ENCODE measurements at regions not wholly inside any gene's neighbourhood (a gene's known extent, or its start where the extent isn't known, plus 50 kb on each side); places are given as distances from the start of the nearest gene placed in this dataset.
"Not testable (repeated sequence)": the region's sequence is repeated elsewhere in the genome, so short reads cannot be mapped to it uniquely, and the experiment has no call there.

DNA sequence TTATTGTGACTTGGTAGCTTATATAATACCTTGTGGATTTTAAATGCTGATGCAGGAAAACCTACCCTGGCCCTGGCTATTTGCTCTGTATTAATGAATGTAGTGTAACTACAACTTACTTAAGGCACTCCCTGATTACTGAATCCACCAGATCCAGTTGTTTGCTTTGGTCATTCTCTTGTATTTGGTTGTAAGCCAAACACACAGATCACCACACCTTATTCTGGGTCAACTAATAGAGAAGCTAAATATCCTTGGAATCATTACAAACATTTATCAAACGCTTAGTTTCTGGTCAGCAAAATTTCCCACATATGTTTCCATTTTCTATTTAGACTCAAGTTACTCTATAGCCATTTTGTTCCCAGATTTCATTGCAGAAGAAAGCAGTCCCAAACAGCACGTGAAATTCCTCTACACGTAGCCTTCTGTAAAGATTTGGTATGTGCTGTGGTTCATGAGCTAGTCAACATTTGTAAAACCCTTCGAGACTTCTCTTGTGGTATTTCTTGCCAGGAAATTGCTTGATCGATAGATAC, 322.6 kb downstream of the MEX3B start:
- no peak for DNase-seq (ENCODE audit: low read depth)

DNA sequence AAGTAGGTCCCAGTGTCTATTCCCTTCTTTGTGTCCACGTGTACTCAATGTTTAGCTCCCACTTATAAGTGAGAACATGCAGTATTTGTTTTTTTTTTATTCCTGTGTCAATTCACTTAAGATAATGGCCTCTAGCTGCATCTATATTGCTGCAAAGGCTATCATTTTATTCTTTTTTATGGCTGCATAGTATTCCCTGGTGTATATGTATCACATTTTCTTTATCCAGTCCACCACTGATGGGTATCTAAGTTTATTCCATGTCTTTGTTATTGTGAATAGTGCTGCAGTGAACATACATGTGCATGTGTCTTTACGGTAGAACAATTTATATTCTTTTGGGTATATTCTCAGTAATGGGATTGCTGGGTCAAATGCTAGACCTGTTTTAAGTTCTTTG, 329.4 kb downstream of the MEX3B start:
- not testable (repeated sequence) for DNase-seq (ENCODE audit: low read depth)

DNA sequence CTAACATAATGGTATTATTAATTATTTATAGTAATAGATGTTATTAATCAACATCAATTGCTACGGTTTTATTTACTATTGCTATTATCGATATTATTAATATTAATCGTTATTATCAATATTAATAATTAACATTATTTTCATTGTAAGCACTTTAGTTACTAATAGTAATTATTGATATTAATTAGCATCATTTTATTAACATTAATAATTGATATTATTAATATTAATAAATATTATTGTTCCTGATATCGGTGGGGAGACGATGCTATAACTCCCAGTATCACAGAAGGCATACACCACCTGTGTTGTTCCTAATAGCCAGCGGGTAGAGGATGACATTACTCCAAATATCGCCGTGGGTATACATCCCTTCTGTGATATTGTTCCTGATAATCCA, 335.5 kb downstream of the MEX3B start:
- DNase-seq (ENCODE audit: low read depth): no peak

DNA sequence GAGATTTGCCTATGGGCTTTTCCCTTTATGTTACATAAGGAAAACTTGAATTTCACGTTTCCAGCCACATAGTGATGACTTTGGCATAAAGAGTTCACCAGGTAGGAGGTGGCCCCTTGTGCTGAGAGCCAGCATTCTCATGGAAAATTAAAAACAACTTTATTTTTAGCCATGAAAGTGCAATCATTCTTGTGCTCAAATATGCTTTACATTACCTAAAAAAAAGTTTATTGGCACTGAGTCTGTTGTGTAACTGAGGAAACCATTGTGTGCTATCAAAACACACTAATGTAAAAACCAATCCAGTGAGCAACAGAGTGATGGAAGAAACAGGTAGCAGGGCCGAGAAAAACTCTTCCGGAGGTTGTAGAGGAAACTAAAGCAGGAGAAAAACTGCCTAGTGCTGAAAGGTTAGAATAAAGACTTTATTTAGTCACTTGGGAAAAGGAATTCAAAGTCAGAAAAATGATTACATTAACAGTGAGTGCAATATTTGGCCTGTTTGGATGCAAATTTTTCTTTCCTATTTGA, 332.9 kb upstream of the TMC3 start:
- DNase-seq (ENCODE audit: low read depth): not testable (repeated sequence)

DNA sequence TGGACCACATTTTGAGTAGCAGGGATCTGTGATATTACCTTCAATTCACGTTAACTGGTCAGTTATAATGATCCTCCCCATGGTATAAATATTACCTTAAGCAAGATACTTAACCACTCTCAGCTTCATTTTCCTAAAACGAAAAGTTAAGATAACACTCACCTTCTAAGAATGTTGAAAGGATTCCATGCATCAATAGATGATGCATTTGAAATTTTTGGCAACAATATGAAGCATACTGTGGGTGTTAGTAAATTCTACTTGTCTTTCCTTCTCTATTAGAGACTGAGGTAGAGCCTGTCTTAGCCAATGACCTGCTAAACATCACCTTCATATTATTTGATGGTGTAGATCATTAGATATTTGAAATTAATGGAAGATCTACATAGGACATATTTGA, 331.7 kb upstream of the TMC3 start:
- DNase-seq (ENCODE audit: low read depth): not testable (repeated sequence)

DNA sequence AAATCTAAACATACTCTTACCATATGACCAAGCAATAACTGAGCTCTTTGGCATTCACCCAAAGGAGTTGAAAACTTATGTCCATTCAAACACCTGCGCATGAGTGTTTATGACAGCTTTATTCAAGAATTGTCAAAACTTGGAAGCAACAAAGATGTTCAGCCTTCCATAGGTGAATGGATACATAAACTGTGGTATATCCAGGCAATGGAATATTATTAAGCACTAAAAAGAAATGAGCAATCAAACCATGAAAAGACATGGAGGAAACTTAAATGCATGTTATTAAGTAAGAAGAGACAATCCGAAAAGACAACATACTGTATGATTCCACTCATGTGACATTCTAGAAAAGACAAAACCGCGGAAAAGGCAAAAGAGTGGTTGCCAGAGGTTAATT, 312.0 kb upstream of the TMC3 start:
- DNase-seq (ENCODE audit: low read depth): no peak

DNA sequence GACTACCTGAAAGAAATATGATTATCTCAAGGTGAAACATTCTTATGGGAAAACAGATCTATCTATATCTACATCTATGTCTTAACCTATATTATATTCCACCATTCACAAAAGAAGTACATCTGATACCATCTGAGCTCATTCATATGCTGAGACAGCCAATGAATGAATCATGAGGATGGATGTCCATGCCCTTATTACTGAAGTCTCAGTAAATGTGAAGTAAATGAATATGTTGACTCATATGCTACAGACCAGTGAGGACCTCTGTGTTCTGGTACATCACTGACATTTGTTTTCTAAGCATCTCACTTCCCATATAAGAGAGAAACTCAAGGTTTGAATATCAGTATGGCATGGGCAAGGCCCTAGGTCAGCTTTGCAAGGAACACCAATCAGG, 311.2 kb upstream of the TMC3 start:
- no peak for DNase-seq (ENCODE audit: low read depth)

DNA sequence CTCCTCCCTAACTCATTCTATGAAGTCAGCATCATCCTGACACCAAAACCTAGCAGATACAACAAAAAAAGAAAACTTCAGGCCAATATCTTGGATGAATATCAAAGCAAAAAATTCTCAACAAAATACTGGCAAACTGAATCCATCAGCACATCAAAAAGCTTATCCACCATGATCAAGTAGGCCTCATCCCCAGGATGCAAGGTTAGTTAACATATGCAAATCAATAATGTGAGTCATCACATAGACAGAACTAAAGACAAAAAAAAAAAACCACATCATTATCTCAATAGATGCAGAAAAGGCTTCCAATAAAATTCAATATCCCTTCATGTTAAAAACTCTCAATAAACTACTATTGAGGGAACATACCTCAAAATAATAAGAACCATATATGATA, 306.8 kb upstream of the TMC3 start:
- no peak for DNase-seq (ENCODE audit: low read depth)

DNA sequence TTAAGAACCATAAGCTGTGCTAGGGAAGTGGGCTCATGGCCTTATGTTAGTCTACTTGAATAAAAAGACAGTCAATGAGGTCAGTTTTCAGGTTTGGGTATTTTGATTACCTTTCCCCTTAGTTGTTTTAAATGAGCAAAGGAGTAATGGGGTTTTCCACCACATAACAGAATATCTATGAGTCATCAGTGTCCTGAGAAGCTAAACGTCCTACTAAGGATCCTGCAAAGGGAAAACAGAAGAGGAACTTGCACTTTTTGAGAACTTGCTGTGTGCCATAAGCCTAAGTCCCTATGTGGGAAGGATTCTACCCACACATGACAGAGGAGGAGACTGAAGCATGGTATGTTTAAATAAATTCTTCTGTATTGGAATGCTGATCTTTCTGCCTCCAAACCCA, 292.8 kb upstream of the TMC3 start:
- DNase-seq (ENCODE audit: low read depth): no peak

DNA sequence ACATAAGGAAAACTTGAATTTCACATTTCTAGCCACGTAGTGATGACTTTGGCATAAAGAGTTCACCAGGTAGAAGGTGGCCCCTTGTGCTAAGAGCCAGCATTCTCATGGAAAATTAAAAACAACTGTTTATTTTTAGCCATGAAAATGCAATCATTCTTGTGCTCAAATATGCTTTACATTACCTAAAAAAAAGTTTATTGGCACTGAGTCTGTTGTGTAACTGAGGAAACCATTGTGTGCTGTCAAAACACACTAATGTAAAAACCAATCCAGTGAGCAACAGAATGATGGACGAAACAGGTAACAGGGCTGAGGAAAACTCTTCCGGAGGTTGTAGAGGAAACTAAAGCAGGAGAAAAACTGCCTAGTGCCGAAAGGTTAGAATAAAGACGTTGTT, 287.0 kb upstream of the TMC3 start:
- DNase-seq (ENCODE audit: low read depth): no peak

DNA sequence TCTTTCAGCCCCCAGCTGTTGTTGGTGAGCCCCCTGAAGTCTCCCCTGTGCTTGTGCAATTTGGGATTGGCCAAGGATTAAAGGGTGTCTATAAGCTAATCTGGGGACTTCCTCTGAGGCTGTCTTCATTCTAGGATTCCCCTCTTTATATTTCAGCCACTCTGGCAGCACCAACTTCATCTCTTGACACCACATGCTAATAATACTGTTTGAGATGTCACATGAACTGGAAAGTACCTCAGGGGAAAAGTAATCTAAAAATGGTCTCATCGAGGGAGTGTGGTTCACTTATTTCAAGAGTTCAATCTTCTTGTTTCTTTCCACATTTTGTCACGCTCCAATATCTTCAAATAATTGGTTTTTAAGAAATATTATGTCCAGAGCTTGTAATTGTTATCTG, 279.2 kb upstream of the TMC3 start:
- DNase-seq (ENCODE audit: low read depth): no peak

DNA sequence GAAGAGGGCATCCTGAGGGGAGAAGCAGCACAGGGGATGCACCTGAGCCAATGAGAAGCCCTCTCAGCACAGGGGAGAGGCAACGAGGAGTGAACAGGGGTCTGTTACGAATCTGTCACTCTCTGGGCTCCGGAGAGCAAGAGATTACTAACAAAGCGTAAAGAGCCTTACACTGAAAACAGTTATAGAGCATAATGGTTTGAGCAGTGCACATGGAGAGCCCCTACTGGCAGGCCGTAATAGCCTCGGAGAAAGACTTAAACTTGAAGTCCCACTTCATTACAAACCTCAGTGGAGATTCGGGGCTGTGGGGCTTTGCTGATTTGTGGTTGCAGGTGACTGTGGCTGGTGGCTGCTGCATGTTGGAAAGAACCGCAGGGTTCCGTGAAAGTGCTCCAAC, 271.5 kb upstream of the TMC3 start:
- no peak for DNase-seq (ENCODE audit: low read depth)

DNA sequence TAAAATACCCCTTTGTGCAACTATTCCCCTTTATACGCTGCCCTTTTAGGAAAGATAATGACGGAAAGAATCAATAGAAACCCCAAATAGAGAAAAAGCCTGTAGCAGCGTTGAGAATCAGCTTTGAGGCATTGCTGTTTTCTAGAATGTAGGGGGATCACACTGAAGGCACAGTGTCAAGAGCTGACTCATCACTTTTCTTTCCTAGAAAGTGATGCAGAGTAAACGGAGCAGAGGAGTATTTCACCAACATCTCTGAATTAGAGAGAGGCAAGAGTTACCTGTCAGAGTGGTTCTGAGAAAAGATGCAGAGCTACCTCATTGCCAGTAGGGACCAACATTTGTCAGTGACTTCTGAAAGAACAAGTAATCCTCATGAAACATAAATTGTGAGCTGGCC, 269.8 kb upstream of the TMC3 start:
- DNase-seq (ENCODE audit: low read depth): no peak

DNA sequence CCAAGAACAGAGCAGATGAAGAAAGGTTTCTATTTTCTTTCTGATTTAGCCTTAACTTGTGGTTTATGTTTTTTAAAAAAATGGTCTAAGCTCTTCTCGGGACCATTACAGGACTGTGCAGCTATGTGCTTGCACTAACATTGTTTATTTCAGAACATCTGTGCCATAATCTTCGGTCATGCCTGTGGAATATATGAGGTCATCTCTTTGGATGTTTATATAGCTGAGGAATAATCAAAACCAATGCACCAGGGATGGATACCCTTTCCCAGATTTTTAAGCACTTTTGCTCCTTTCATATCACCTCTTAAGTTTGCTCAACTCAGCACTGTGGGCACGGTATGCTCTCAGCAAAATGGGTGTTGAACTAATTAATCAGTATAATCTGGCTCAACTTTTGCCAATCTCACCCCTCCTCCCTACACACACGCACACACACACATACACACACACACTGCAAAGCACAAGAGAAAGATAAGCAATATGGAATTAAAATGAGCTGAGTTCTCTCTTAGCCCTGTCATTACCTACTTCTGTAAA, 268.5 kb upstream of the TMC3 start:
- no peak for DNase-seq (ENCODE audit: low read depth)

DNA sequence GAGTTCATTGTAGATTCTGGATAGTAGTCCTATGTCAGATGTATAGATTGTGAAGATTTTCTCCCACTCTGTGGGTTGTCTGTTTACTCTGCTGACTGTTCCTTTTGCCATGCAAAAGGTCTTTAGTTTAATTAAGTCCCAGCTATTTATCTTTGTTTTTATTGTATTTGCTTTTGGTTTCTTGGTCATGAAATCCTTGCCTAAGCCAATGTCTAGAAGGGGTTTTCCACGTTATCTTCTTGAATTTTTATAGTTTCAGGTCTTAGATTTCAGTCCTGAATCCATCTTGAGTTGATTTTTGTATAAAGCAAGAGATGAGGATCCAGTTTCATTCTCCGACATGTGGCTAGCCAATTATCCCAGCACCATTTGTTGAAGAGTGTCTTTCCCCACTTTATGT, 262.1 kb upstream of the TMC3 start:
- DNase-seq (ENCODE audit: low read depth): not testable (repeated sequence)

DNA sequence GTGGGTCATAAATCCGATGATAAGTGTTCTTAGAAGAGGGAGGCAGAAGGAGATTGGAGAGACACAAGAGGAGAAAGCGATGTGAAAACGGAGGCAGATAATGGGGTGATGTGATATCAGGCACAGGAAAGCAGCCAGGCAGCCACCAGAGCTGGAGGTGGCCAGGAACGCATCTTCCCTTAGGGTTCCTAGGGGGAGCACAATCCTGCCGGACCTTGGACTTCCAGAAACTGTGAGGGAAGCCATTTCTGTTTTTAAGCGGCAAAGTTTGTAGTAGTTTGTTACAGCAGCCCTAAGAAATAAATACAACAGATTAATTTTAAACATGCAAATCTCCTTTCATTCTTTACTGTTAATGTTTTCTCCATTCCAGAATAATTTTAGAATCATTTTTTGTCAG, 259.9 kb upstream of the TMC3 start:
- no peak for DNase-seq (ENCODE audit: low read depth)

DNA sequence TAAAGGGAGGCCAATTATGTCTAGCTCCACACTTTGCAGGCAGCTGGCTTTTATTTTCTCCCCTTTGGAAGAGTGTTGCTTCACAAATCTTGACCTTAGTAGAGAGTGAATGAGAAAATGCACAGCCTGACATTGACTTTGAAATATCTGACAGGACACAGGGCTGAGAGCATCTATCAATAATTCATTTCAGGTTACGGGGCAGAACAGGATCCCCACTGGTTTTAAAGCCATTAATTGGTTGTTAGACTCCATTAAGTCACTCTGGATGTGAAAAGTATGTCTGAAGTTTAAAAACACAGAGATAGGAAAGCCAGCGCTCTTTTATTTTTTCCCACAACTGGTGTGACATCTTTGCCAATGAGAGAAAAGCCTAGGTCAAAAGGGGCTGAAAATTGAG, 251.9 kb upstream of the TMC3 start:
- DNase-seq (ENCODE audit: low read depth): no peak

DNA sequence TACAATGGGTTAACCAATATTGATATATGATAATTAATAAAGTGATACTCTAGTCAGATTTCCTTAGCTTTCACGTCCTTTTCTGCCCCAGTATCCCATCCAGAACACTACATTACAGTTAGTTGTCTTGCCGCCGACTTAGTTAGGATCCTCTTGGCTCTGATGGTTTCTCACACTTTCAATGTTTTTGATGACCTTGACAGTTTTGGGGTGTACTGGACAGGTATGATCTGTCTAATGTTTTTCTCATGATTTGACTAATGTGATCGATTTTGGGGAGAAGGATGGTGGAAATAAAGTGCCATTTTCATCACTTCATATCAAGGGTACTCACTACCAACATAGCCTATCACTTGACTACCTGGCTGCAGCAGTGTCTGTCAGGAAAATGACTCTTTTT, 245.0 kb upstream of the TMC3 start:
- no peak for DNase-seq (ENCODE audit: low read depth)

DNA sequence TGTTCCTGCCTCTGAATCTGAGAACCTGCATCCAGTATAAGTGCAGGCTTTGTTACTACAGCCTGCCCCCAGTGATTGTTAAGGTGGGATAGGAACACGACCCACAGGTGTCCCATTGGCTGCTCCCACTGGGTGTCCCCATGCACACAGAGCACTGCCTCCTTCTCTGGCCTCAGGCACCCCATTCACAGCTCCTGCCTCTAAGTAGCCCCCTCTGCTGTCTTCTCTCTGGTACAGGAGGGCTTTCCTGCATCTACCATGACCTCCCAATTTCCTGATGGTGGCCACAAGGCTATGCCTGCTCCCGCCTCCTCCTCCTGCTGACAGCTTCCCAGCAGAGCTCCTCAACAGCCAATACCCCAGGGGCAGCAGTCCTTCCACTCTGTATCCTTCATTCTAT, 238.6 kb upstream of the TMC3 start:
- no peak for DNase-seq (ENCODE audit: low read depth)

DNA sequence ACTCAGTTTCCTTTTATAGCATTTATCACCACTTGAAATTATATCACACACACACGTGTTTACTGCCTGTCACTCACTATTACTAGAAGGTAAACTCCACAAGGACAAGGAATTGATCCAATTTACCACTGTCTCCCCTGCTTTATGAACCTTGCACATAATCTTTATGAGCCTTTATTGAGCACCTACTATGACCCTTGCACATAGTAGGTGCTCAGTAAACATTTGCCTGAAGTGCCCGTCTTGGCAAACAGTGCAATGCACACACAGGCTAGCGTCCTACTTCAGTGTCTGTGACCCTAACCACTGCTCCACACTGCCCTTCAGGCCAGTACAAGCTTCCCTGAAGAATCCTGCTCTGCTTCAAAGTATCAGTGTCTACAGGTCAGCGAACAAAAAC, 237.7 kb upstream of the TMC3 start:
- DNase-seq (ENCODE audit: low read depth): no peak

DNA sequence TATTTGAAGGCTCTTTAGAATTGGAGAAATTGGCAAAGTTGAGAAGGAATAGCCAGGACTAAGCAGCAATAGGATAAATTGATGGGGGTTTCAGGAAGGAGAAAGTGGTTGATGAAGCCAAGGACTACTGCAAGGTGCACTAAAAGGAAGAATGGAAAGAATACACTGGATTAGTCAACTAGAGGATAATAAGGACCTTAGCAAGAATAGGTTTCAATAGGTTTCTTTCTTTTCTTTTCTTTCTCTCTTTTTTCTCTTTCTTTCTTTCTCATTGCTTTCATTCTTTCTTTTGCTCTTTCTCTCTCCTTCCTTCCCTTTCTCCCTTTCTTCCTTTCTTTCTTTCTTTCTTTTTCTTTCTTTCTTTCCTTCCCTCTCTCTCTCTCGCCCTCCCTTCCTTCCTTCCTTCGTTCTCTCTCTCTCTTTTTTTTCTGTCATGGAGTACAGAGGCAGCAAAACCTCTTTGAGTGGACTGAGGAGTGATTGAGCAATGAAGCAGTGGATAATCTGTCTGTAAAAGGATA, 234.4 kb upstream of the TMC3 start:
- DNase-seq (ENCODE audit: low read depth): no peak

DNA sequence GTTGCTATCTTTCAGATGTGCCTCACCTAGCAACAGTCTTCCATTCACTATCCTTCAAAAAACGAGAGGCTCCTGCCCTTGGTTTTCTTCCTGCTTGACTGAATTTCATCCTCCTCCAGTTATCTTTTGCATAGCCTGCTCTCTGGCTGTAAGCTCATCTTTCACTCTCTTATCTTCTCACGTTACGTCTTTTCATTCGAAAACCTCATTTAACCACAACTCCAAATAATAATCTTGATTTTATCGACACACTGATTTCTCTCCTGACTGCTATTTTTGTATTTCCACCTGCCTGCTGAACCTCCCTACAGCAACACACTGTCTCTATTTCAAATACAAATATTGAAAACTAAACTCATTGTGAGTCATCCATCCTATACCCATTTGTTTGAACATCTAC, 230.7 kb upstream of the TMC3 start:
- DNase-seq (ENCODE audit: low read depth): no peak

DNA sequence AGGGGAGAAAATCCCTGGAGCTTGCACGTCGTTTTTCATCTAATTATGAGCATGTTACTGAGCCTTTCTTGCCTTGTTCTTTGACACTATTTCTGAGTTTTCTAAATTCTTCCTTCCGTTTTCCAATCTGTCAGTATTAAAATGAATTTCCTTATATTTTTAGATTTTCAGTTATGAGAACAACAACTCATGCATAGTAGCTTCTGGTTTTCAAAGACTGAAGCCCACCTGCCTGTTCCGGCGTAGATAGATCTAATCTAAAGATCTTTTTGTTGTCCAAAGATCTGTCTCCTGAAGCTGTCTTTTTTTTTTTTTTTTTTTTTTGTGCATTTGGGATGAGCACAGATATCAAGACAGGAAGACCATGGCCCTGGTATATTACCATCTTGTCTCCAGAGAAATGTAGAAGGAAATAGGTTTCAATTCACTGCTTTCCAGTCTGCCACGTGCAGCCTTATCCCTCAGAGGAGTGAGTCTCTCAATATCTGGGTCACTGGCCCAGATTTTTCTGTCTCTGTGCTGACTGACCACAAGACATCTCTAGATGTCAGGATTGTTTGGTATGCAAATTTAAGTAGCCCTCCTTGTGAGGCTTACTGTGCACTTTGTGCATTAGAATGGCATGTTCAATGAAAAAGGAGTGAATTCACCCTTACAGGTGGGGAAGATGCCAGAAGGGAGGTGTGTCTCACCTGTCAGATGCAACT, 222.3 kb upstream of the TMC3 start:
- no peak for DNase-seq (ENCODE audit: low read depth)

DNA sequence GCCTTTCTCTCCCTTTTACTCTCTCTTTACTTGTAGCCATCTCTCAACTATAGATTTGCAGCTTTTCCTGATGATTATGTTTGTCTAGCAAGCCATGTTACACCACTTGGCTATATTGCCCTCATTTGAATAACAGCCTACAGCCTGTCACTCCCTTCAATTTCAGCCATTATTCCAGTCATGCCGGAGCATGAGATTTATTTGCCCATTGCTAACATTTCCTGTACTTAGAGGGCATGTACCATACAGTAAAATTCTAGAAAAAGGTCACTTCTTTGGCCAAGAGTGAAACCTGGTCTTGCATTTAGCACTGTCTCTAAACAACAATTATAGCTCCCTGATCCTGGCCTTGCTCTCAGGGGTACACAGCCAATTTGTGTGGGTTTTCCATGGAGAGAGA, 221.7 kb upstream of the TMC3 start:
- DNase-seq (ENCODE audit: low read depth): no peak
